Uterus (tissue), 3 donors: ENCODE measurements at regions not wholly inside any gene's neighbourhood (a gene's known extent, or its start where the extent isn't known, plus 50 kb on each side); places are given as distances from the start of the nearest gene placed in this dataset.
A peak's percentile ranks its signal among the peaks of the same experiment; 100 is the strongest.
"Not testable (repeated sequence)": the region's sequence is repeated elsewhere in the genome, so short reads cannot be mapped to it uniquely, and the experiment has no call there.

Experiments used
- DNase-seq, 2 donors: peaks; one replicate each; pipeline ENCODE4 v3.0.0-alpha.2; 2019 to 2020
- H3K27ac ChIP-seq, 2 donors: fragments of 200-600 bp; sonication (generic); 1 replicate in 1 of 2; 2 replicates in 1 of 2; pipeline ENCODE4 v1.5.1; 2016 to 2018
- H3K27me3 ChIP-seq, 2 donors: fragments of 200-600 bp; sonication (generic); one replicate each; pipeline ENCODE4 v1.5.1; 2018 to 2019; ENCODE audit warnings: control low read depth in 1 of 2
- H3K36me3 ChIP-seq, 2 donors: fragments of 200-600 bp; sonication (generic); one replicate each; pipeline ENCODE4 v1.5.1; 2019; ENCODE audit warnings: control low read depth in 1 of 2
- H3K4me1 ChIP-seq, 2 donors: fragments of 200-600 bp; sonication (generic); one replicate each; pipeline ENCODE4 v1.5.1; 2018 to 2019; ENCODE audit warnings: control low read depth in 1 of 2
- H3K4me3 ChIP-seq, 2 donors: fragments of 200-600 bp; sonication (generic); 1 replicate in 1 of 2; 2 replicates in 1 of 2; pipeline ENCODE4 v1.5.1; 2018 to 2019; ENCODE audit warnings: mild to moderate bottlenecking in 1 of 2
- H3K9me3 ChIP-seq, 2 donors: fragments of 200-600 bp; sonication (generic); one replicate each; pipeline ENCODE4 v1.5.1; 2019; ENCODE audit warnings: control low read depth in 1 of 2
- CTCF ChIP-seq, 4 experiments: fragments of 200-600 bp in 2 of 4; fragments of 450-650 bp in 2 of 4; sonication (generic) in 2 of 4; IDR thresholded peaks; one replicate each; pipeline ENCODE4 v1.5.1; 2016 to 2019; ENCODE audit warnings: antibody characterized with exemption in 4 of 4, mild to moderate bottlenecking in 2 of 4, moderate library complexity in 1 of 4
- POLR2A ChIP-seq, 2 donors: fragments of 450-650 bp; IDR thresholded peaks; one replicate each; pipeline ENCODE4 v1.6.1; 2016; ENCODE audit warnings: antibody characterized with exemption in 2 of 2, mild to moderate bottlenecking in 1 of 2, moderate library complexity in 1 of 2
- intact Hi-C: fragments of 100-400 bp; cut with DNase I; formaldehyde crosslinking; loops from one replicate; pipeline ENCODE4 v1.15.1; 2023; ENCODE audit warnings: low total_unique reads
- donor health status: DM: yes; HTN: yes; CAD: no.

GRCh38 chr3:153221748-153222162 is 59.7 kb downstream of the RAP2B start:
- peak; percentile 24 to 44 for DNase-seq
- Histone ChIP-seq H3K4me1 (no peaks in the 10 kb centered on the region), H3K27ac (peak overlapping the region; percentile 16 to 17), H3K9me3 (no peaks in the 10 kb centered on the region), H3K27me3 (no peaks in the 10 kb centered on the region), H3K4me3 (no peak overlapping the region), H3K36me3 (no peaks in the 10 kb centered on the region)
- intact Hi-C loops = no loop called here
- TF ChIP-seq POLR2A (IDR thresholded peaks at IDR 0.05) (peak in 1 of 2 donors; percentile 12), CTCF (IDR thresholded peaks at IDR 0.05) (no peak)

- H3K9me3 ChIP-seq, H3K4me3 ChIP-seq, H3K4me1 ChIP-seq, H3K36me3 ChIP-seq, DNase-seq, intact Hi-C loops, H3K27ac ChIP-seq, H3K27me3 ChIP-seq: not testable (repeated sequence)
Observed at GRCh38 chr3:153226877-153227276, 64.9 kb downstream of the RAP2B start.

GRCh38 chr3:153230427-153230826 is 68.4 kb downstream of the RAP2B start:
- H3K4me3 ChIP-seq, DNase-seq, H3K9me3 ChIP-seq, intact Hi-C loops, H3K27me3 ChIP-seq, H3K36me3 ChIP-seq, H3K27ac ChIP-seq, H3K4me1 ChIP-seq: not testable (repeated sequence)

- H3K27ac ChIP-seq, H3K4me3 ChIP-seq, H3K36me3 ChIP-seq, intact Hi-C loops, H3K27me3 ChIP-seq, H3K9me3 ChIP-seq, H3K4me1 ChIP-seq, DNase-seq: not testable (repeated sequence)
Observed at GRCh38 chr3:153231245-153231644, 69.2 kb downstream of the RAP2B start.

- H3K36me3 ChIP-seq, H3K4me1 ChIP-seq, intact Hi-C loops, DNase-seq, H3K9me3 ChIP-seq, H3K4me3 ChIP-seq, H3K27me3 ChIP-seq: not testable (repeated sequence)
- H3K27ac ChIP-seq = peak overlapping the region; percentile 65 to 83
Observed at GRCh38 chr3:153232050-153232752, 70.2 kb downstream of the RAP2B start.

- Histone ChIP-seq H3K9me3 (no peaks in the 10 kb centered on the region), H3K27me3 (no peaks in the 10 kb centered on the region), H3K27ac (peak overlapping the region; percentile 65 to 83), H3K4me1 (no peaks in the 10 kb centered on the region), H3K36me3 (no peaks in the 10 kb centered on the region), H3K4me3 (no peak overlapping the region)
- DNase-seq = no peak
- TF ChIP-seq CTCF (IDR thresholded peaks at IDR 0.05) = no peak
- no peak for TF ChIP-seq POLR2A (IDR thresholded peaks at IDR 0.05)
- intact Hi-C loops = no loop called here
Observed at GRCh38 chr3:153232851-153233271, 70.8 kb downstream of the RAP2B start.

GRCh38 chr3:153233986-153234385 is 72.0 kb downstream of the RAP2B start:
- Histone ChIP-seq H3K4me1 (no peaks in the 10 kb centered on the region), H3K27ac (peak overlapping the region; percentile 65 to 83), H3K9me3 (no peaks in the 10 kb centered on the region), H3K4me3 (no peak overlapping the region), H3K27me3 (no peaks in the 10 kb centered on the region), H3K36me3 (no peaks in the 10 kb centered on the region)
- intact Hi-C loops = no loop called here
- no peak for TF ChIP-seq CTCF (IDR thresholded peaks at IDR 0.05)
- no peak for TF ChIP-seq POLR2A (IDR thresholded peaks at IDR 0.05)
- no peak for DNase-seq
